Neural cell (in vitro differentiated cells): ENCODE measurements at regions not wholly inside any gene's neighbourhood (a gene's known extent, or its start where the extent isn't known, plus 50 kb on each side); places are given as distances from the start of the nearest gene placed in this dataset.

Source experiments
- CTCF ChIP-seq: fragments of 450-650 bp; IDR thresholded peaks from 2 replicates; pipeline ENCODE4 v1.5.1; 2014; ENCODE audit warnings: antibody characterized with exemption, mild to moderate bottlenecking, moderate library complexity; ENCODE audit not compliant: poor library complexity, severe bottlenecking
- EP300 ChIP-seq: fragments of 450-650 bp; conservative IDR thresholded peaks from 2 replicates; pipeline ENCODE4 v1.6.1; 2014; ENCODE audit warnings: antibody characterized with exemption, mild to moderate bottlenecking, moderate library complexity; ENCODE audit not compliant: poor library complexity, severe bottlenecking
- EZH2 ChIP-seq: fragments of 200-600, 300-800 bp; shearing (Covaris generic), sonication (generic); IDR thresholded peaks from 2 replicates; pipeline ENCODE4 v1.6.1; 2014; ENCODE audit warnings: antibody characterized with exemption, low read length, borderline replicate concordance, mild to moderate bottlenecking; ENCODE audit not compliant: insufficient read depth, poor library complexity, severe bottlenecking
- MXI1 ChIP-seq: fragments of 450-650 bp; conservative IDR thresholded peaks from 2 replicates; pipeline ENCODE4 v1.6.1; 2014; ENCODE audit warnings: antibody characterized with exemption, mild to moderate bottlenecking; ENCODE audit not compliant: poor library complexity, severe bottlenecking
- POLR2AphosphoS5 ChIP-seq: IDR thresholded peaks from 2 replicates; pipeline ENCODE4 v1.6.1; 2012
- RAD21 ChIP-seq: fragments of 450-650 bp; conservative IDR thresholded peaks from 2 replicates; pipeline ENCODE4 v1.6.1; 2014; ENCODE audit warnings: antibody characterized with exemption, mild to moderate bottlenecking, moderate library complexity
- REST ChIP-seq: IDR thresholded peaks from 2 replicates; pipeline ENCODE4 v1.6.1; 2012; ENCODE audit warnings: borderline replicate concordance
- SMC3 ChIP-seq: fragments of 450-650 bp; conservative IDR thresholded peaks from 2 replicates; pipeline ENCODE4 v1.6.1; 2014; ENCODE audit warnings: antibody characterized with exemption, mild to moderate bottlenecking, moderate library complexity; ENCODE audit not compliant: poor library complexity
- TAF1 ChIP-seq: IDR thresholded peaks from 2 replicates; pipeline ENCODE4 v1.6.1; 2012; ENCODE audit warnings: low read depth

- TF ChIP-seq CTCF (no peak), RAD21 (no peak), POLR2AphosphoS5 (no peak), TAF1 (no peak), SMC3 (no peak), MXI1 (no peak), REST (no peak), EZH2 (no peak), EP300 (no peak)
Measured at GRCh38 chr1:194640322-194640721, 1453.9 kb upstream of the B3GALT2 start.
